Heart left ventricle (tissue), 13 donors: ENCODE measurements at regions not wholly inside any gene's neighbourhood (a gene's known extent, or its start where the extent isn't known, plus 50 kb on each side); places are given as distances from the start of the nearest gene placed in this dataset.

Experiments used
- POLR2A ChIP-seq, 2 donors: fragments of 450-650 bp; IDR thresholded peaks; one replicate each; pipeline ENCODE4 v1.6.1; 2017; ENCODE audit warnings: antibody characterized with exemption in 2 of 2, mild to moderate bottlenecking in 2 of 2, moderate library complexity in 2 of 2
- TF ChIP-seq, protein P1 (sequence below), 12 donors: fragments of 200-600 bp; sonication (generic) in 4 of 12; IDR thresholded peaks; one replicate each; pipeline versions ENCODE4 v1.5.0 to v1.8.0; 2018 to 2022; ENCODE audit warnings: antibody characterized with exemption in 12 of 12, mild to moderate bottlenecking in 5 of 12
- donor health status: ischemic (EF 13 %, LVEDD 7.1; RV severe dilation, severe dysfunction).
- donor health status: DM: no; HTN: yes; CAD: no.
- donor health status: DM: no; HTN: no; CAD: no.
- donor health status: ischemic (EF 25% LVEDD 6.9; RV normal size, moderate dysfunction).
- donor health status: ischemic (EF 25% LVEDD 5.7; RV mildly dilated, moderate dysfunction).
- donor health status: ischemic (EF 35%, LVEDD 5.7; RV mildly dilated, moderate dysfunction).
- donor health status: nonischemic (EF 11% LVEDD 7.7; RV severe dilation, severe dysfunction).
- donor health status: DM: yes; HTN: yes; CAD: no.
- donor health status: PGD.
- donor health status: ischemic (EF 29% LVEDD 5.4; RV normal size, mild dysfunction).
- donor health status: nonischemic (EF 23%, LVEDD 6.1; RV moderate dilation, normal function).

DNA sequence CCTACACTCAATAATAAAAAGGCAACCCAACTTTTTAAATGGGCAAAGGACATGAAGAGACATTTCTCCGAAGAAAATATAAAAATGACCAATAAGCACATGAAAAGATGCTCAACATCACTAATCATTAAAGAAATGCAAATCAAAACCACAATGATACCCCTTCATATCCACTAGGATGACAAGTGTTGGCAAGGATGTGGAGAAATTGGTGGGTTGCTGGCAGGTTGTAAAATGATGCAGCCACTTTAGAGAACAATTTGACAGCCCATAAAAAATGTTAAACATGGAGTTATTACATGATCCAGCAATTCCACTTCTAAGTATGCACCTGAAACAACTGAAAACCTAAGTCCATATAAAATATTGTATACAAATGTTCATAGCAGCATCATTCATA lies 73.2 kb upstream of the LMO2 start:
- TF ChIP-seq, protein P1, sequence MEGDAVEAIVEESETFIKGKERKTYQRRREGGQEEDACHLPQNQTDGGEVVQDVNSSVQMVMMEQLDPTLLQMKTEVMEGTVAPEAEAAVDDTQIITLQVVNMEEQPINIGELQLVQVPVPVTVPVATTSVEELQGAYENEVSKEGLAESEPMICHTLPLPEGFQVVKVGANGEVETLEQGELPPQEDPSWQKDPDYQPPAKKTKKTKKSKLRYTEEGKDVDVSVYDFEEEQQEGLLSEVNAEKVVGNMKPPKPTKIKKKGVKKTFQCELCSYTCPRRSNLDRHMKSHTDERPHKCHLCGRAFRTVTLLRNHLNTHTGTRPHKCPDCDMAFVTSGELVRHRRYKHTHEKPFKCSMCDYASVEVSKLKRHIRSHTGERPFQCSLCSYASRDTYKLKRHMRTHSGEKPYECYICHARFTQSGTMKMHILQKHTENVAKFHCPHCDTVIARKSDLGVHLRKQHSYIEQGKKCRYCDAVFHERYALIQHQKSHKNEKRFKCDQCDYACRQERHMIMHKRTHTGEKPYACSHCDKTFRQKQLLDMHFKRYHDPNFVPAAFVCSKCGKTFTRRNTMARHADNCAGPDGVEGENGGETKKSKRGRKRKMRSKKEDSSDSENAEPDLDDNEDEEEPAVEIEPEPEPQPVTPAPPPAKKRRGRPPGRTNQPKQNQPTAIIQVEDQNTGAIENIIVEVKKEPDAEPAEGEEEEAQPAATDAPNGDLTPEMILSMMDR (IDR thresholded peaks at IDR 0.05) = no peak
- TF ChIP-seq POLR2A (IDR thresholded peaks at IDR 0.05) = no peak
